GM21786 (cell line): ENCODE measurements at regions not wholly inside any gene's neighbourhood (a gene's known extent, or its start where the extent isn't known, plus 50 kb on each side); places are given as distances from the start of the nearest gene placed in this dataset.
A peak's percentile ranks its signal among the peaks of the same experiment; 100 is the strongest.

Source experiments
- ATAC-seq: cut with Tn5 transposase; IDR thresholded peaks from one replicate; pipeline ENCODE4 v1.9.1; 2021; ENCODE audit not compliant: unreplicated experiment

GRCh38 chr10:89829262-89829886 is 128.0 kb downstream of the KIF20B start:
- no peak for ATAC-seq

GRCh38 chr10:89829887-89830269 is 128.5 kb downstream of the KIF20B start:
- no peak for ATAC-seq

- no peak for ATAC-seq
These were observed 129.2 kb downstream of the KIF20B start for GRCh38 chr10:89830624-89831023.

GRCh38 chr10:89836840-89837164 is 135.4 kb downstream of the KIF20B start:
- ATAC-seq = no peak

- peak; percentile 44 for ATAC-seq
These were observed 136.0 kb downstream of the KIF20B start for GRCh38 chr10:89837165-89838043.

- ATAC-seq = no peak
These were observed 136.7 kb downstream of the KIF20B start for GRCh38 chr10:89838044-89838615.

GRCh38 chr10:89845541-89846280 is 144.3 kb downstream of the KIF20B start:
- no peak for ATAC-seq

- no peak for ATAC-seq
These were observed 144.9 kb downstream of the KIF20B start for GRCh38 chr10:89846281-89846630.

GRCh38 chr10:89846786-89847185 is 145.4 kb downstream of the KIF20B start:
- ATAC-seq = no peak

GRCh38 chr10:89852872-89853271 is 151.5 kb downstream of the KIF20B start:
- no peak for ATAC-seq

- ATAC-seq = no peak
These were observed 152.4 kb downstream of the KIF20B start for GRCh38 chr10:89853781-89854191.

- ATAC-seq = no peak
These were observed 156.1 kb downstream of the KIF20B start for GRCh38 chr10:89857431-89858042.

- ATAC-seq = no peak
These were observed 159.8 kb downstream of the KIF20B start for GRCh38 chr10:89861199-89861573.

GRCh38 chr10:89861584-89862301 is 160.4 kb downstream of the KIF20B start:
- peak; percentile 82 for ATAC-seq

- no peak for ATAC-seq
These were observed 166.6 kb downstream of the KIF20B start for GRCh38 chr10:89867964-89868363.

GRCh38 chr10:89869180-89869579 is 167.8 kb downstream of the KIF20B start:
- no peak for ATAC-seq

GRCh38 chr10:89869592-89870156 is 168.3 kb downstream of the KIF20B start:
- no peak for ATAC-seq

GRCh38 chr10:89870936-89871335 is 169.5 kb downstream of the KIF20B start:
- no peak for ATAC-seq

GRCh38 chr10:89873055-89873454 is 171.7 kb downstream of the KIF20B start:
- ATAC-seq = peak; percentile 87

GRCh38 chr10:89875557-89875956 is 174.2 kb downstream of the KIF20B start:
- ATAC-seq = no peak
